AG09319 (cell line): ENCODE measurements at regions not wholly inside any gene's neighbourhood (a gene's known extent, or its start where the extent isn't known, plus 50 kb on each side); places are given as distances from the start of the nearest gene placed in this dataset.
"Not testable (repeated sequence)": the region's sequence is repeated elsewhere in the genome, so short reads cannot be mapped to it uniquely, and the experiment has no call there.

ENCODE experiments used
- DNase-seq: peaks from one replicate; pipeline ENCODE4 v3.0.0-alpha.2; 2010; ENCODE audit warnings: low read depth; ENCODE audit errors: extremely low read depth
- TF ChIP-seq, protein P1 (sequence below): IDR thresholded peaks from 2 replicates; pipeline ENCODE4 v1.5.1; 2011; ENCODE audit warnings: low read depth, mild to moderate bottlenecking, inconsistent platforms, low read length, moderate library complexity

DNA sequence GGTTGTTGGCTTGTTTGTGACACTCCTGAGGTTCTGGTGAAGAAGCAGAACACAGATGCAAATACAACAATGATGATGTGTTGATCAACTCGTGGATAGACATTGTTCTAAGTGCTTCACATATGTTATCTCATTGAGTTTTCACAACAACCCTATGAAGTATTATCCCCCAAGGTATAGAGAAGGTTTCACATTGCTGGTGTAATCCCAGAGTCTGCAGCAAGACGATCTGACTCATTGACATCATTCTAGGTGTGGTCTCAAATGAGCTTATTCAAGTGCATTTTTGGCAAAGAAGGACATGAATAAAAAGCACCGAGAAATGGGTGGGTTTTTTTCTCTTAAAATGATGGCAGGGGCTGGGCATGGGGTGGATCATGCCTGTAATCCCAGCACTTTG is 64.1 kb upstream of the SCAF4 start:
- TF ChIP-seq, protein P1, sequence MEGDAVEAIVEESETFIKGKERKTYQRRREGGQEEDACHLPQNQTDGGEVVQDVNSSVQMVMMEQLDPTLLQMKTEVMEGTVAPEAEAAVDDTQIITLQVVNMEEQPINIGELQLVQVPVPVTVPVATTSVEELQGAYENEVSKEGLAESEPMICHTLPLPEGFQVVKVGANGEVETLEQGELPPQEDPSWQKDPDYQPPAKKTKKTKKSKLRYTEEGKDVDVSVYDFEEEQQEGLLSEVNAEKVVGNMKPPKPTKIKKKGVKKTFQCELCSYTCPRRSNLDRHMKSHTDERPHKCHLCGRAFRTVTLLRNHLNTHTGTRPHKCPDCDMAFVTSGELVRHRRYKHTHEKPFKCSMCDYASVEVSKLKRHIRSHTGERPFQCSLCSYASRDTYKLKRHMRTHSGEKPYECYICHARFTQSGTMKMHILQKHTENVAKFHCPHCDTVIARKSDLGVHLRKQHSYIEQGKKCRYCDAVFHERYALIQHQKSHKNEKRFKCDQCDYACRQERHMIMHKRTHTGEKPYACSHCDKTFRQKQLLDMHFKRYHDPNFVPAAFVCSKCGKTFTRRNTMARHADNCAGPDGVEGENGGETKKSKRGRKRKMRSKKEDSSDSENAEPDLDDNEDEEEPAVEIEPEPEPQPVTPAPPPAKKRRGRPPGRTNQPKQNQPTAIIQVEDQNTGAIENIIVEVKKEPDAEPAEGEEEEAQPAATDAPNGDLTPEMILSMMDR = no peak

DNA sequence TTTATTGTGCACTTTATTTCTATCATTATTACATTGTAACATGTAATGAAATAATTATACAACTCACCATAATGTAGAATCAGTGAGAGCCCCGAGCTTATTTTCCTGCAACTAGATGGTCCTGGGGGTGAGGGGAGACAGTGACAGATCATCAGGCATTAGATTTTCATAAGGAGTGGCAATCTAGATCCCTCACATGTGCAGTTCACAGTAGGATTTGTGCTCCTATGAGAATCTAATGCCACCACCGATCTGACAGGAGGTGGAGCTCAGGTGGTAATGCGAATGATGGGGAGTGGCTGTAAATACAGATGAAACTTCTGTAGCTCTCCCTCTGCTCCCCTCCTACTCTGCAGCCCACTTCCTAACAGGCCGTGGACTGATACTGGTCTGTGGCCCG is 58.5 kb upstream of the SCAF4 start:
- DNase-seq = not testable (repeated sequence)

More for the DNA sequence above, 64.1 kb upstream of the SCAF4 start:
- DNase-seq = no peak

DNA sequence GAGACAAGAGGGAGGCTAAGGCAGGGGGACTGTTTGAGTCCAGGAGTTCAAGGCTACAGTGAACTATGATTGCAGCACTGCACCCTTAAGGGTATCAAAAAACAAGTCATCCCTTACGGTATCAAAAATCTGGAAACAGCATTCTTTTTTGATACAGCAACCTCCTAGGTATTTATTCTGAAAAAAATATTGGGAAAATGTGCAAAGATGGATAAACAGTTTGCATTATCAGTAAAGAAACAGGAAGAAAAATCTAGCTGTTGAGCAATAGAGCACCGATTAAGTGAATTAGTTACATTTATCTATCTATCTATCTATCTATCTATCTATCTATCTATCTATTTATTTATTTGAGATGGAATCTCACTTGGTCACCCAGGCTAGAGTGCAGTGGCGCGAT is 56.7 kb upstream of the SCAF4 start:
- no peak for DNase-seq
- TF ChIP-seq, protein P1 = no peak

DNA sequence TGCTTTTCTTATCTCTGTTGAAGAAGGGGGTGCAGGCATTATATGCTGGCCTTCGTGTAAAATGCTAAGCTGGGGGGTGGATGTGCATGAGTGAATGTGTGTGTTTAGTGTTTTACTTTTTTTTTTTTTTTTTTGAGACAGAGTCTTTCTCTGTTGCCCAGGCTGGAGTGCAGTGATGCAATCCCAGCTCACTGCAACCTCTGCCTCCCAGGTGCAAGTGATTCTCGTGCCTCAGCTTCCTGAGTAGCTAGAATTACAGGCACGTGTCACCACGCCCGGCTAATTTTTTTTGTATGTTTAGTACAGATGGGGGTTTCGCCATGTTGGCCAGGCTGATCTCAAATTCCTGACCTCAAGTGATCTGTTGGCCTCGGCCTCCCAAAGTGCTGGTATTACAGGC is 55.8 kb upstream of the SCAF4 start:
- not testable (repeated sequence) for DNase-seq

DNA sequence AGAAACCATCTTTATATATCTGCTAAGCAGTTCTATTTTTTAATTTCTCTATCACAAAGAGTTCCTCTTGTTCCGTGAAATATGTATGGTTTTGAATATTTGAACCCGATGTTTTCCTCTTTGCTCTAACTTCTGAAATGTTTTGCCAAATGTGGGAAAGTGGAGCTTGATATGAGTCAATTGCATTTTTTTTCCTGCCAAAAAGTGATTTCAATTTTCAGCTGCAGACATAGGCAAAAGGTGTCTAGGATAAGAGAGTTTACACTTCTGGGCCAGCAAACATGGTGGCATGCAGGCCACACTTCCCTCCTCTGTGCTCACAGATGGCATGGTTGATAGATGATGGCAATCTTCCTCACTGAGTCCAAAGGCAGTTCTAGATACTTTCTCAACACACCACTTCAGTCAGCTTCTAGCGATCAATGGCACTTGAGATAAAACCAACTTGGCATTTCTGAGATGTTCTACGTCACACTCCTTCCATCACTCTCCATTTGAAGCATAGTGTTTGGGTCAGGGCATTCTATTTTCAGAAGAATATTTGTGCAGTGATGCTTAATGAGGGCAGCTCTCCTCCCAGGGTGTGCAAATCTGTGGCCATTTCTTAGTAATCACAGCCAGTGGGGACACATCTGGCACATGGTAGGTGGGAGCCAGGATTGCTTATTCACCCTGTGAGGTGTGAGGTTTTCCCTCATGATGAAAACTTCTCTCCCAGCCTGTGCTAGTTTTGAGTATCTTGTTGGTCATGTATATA is 54.4 kb upstream of the SCAF4 start:
- no peak for DNase-seq
- TF ChIP-seq, protein P1 = no peak

DNA sequence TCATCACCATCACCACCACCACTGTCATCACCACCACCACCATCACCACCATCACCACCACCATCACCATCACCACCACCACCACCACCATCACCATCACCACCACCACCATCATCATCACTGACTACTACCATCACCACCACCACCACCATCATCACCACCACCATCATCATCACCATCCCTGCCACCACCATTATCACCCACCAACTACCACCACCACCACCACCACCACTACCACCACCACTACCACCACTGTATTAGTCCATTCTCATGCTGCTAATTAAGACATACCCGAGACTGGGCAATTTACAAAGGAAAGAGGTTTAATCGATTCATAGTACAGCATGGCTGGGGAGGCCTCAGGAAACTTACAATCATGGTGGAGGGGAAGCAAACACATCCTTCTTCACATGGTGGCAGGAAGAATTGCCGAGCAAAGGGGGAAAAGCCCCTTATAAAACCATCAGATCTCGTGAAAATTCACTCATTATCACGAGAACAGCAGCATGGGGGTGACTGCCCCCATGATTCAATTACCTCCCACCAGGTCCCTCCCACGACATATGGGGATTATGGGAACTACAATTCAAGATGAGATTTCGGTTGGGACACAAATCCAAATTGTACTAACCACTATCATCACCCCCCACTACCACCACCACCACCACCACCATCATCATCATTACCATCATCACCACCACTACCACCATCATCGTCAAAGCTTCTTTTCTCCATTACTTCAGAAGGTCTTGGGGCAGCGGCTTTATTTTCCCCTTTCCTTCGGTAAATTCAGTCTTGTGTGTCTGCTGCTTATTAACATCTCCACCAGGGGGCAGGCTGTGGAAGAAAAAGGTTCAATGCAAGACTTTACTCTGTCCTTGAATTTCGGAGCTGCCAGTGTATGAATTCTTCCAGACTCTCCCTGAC is 53.6 kb upstream of the SCAF4 start:
- TF ChIP-seq, protein P1 = peak; percentile 74
- peak; percentile 47 for DNase-seq

DNA sequence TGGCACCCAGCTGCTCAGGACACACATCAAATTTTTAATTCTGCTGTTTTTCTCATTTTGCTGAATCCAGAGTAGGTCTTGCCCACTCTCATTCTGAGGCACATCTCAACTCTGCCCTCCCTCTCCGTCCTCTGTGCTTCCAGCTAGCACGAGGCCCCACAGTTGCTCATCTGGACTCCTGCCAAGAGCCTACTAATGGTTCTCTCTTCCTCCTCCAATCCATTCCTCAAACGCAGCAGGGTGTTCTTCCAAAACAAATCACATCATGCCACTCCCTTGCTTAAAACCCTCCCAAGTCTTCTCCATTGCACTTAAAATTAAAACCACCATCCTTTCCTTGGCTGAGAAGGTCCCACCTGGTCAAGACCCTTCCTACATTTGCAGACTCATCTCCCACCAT is 49.8 kb upstream of the SCAF4 start:
- peak; percentile 2 for DNase-seq

More for the DNA sequence above, 49.8 kb upstream of the SCAF4 start:
- TF ChIP-seq, protein P1 = no peak
